ENCODE measurements at regions not wholly inside any gene's neighbourhood (a gene's known extent, or its start where the extent isn't known, plus 50 kb on each side); places are given as distances from the start of the nearest gene placed in this dataset.

DNA sequence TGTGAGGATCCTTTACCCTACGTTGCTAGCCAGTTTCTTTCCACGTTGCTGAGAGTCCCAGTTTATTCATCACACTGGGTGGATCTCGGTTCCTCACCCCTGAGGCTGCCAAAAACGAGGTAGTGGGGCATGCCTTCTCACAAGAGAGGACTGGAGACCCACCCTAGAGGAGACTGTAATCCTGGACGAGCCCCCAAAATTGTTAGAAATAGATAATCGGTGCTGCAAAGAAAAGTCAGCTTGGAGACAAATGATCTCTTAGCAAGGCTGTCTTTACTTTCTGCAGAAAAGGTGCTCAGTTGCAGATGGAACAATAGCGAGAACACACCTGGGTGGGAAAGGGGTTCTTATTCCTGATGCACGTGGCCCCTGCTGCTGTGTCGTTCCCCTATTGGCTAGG lies 101.8 kb downstream of the TMEM167A start:
- FAIRE-seq: no peak
- TF ChIP-seq RNF2 (IDR thresholded peaks at IDR 0.05; ENCODE audit: borderline replicate concordance, low read depth, low read length, missing control alignments, poor library complexity, severe bottlenecking) (no peak), CBX8 (IDR thresholded peaks at IDR 0.05; ENCODE audit: borderline replicate concordance, low read depth, low read length) (no peak), CHD1 (IDR thresholded peaks at IDR 0.05; ENCODE audit: low read depth, low read length) (no peak), JUN (IDR thresholded peaks at IDR 0.05; ENCODE audit: low read depth, low read length) (no peak), CREB1 (IDR thresholded peaks at IDR 0.05) (no peak)
- no peak overlapping the region for H2BK5ac ChIP-seq (ENCODE audit: low read depth, low read length)
- H3K9me3 ChIP-seq (ENCODE audit: insufficient read depth in 2 of 2, low read depth in 1 of 2, low read length in 1 of 2): peaks cover 24 to 27% of the 10 kb centered on the region in 2 experiments
- H3K9ac ChIP-seq (replicated peaks in 1 of 4; ENCODE audit: extremely low read depth in 1 of 4, low read depth in 3 of 4, low read length in 3 of 4): no peak overlapping the region
- H3K79me2 ChIP-seq (ENCODE audit: control insufficient read depth in 1 of 2, insufficient read depth in 2 of 2, low read length in 2 of 2): no peaks in the 10 kb centered on the region
- H3K23me2 ChIP-seq (ENCODE audit: low read depth, low read length): no peaks in the 10 kb centered on the region
- no peak overlapping the region for H2BK15ac ChIP-seq (ENCODE audit: low read length)
- no peaks in the 10 kb centered on the region for H3K27me3 ChIP-seq (replicated peaks in 1 of 4; ENCODE audit: control insufficient read depth in 3 of 4, extremely low read depth in 1 of 4, insufficient read depth in 3 of 4, low read length in 3 of 4)
- H2BK12ac ChIP-seq (ENCODE audit: low read depth, low read length): no peak overlapping the region
- no peak for DNase-seq (ENCODE audit: low read depth in 1 of 2, low spot score in 2 of 2)
- H3K79me1 ChIP-seq (ENCODE audit: low read depth, low read length): no peaks in the 10 kb centered on the region
- no peak overlapping the region for H3K23ac ChIP-seq (ENCODE audit: insufficient read length)
- no peak overlapping the region for H2AFZ ChIP-seq (ENCODE audit: low read length)
- H2BK120ac ChIP-seq (replicated peaks; ENCODE audit: low read depth, low read length): no peak overlapping the region
- H3K4me3 ChIP-seq (ENCODE audit: extremely low read depth in 1 of 4, insufficient read depth in 2 of 4, low read depth in 3 of 4, low read length in 4 of 4): no peak overlapping the region
- POLR2A ChIA-PET (ENCODE audit: partially characterized antibody): interaction anchor here (0.6 kb wide), 1 partner anchor 59 kb away, joined by 3 read pairs; no protein-coding TSS in a partner anchor
- no peak overlapping the region for H3K18ac ChIP-seq (ENCODE audit: extremely low read depth, low read length)
- peaks cover 0 to 8% (median 0%) of the 10 kb centered on the region in 4 experiments; a peak in 4 of 8 replicates for H3K36me3 ChIP-seq (ENCODE audit: control insufficient read depth in 2 of 4, insufficient read depth in 4 of 4, low read length in 3 of 4)
- H4K5ac ChIP-seq (ENCODE audit: insufficient read length, low read depth, low read length): no peak overlapping the region
- no peak overlapping the region for H2BK20ac ChIP-seq (ENCODE audit: low read length)
- H4K20me1 ChIP-seq (replicated peaks in 1 of 2; ENCODE audit: control insufficient read depth in 1 of 2, insufficient read depth in 2 of 2, low read length in 2 of 2): no peaks in the 10 kb centered on the region
- H3K4me1 ChIP-seq (replicated peaks in 1 of 4; ENCODE audit: control insufficient read depth in 3 of 4, insufficient read depth in 4 of 4, low read length in 3 of 4): no peaks in the 10 kb centered on the region
- H3K14ac ChIP-seq (ENCODE audit: insufficient read length): no peak overlapping the region
- no peak overlapping the region for H3K4me2 ChIP-seq (ENCODE audit: insufficient read depth in 1 of 2, low read depth in 2 of 2, low read length in 2 of 2)
- no peak overlapping the region for H4K8ac ChIP-seq (ENCODE audit: extremely low read depth, insufficient read depth, low read length)
- peak overlapping the region; percentile 85; the same call in 1 of the 2 replicates for H2AK5ac ChIP-seq (ENCODE audit: low read depth, low read length)
- no peak overlapping the region for H4K91ac ChIP-seq (replicated peaks; ENCODE audit: insufficient read length, low read length)
- H3K4ac ChIP-seq (replicated peaks; ENCODE audit: insufficient read length, low read depth, low read length): no peak overlapping the region
- CTCF ChIA-PET (ENCODE audit: partially characterized antibody): no interaction called here
- whole genome bisulfite sequencing, 2 experiments (ENCODE audit: extremely low coverage in 1 of 2, insufficient coverage in 1 of 2, insufficient read length in 1 of 2, insufficient replicate concordance in 2 of 2, low coverage in 1 of 2, low lambda C conversion rate in 2 of 2, missing lambda C conversion rate in 1 of 2): 92% methylated on average over 9 of the region's 9 CpGs; no CpG with 5 or more reads in 1 of the 2 experiments
- no peak overlapping the region for H3K27ac ChIP-seq (ENCODE audit: low read depth, low read length)
- no peak overlapping the region for H3K56ac ChIP-seq (replicated peaks; ENCODE audit: insufficient read length, low read depth, low read length)

Measured in H1 (cell line).